GM04504 (cell line): ENCODE measurements at regions not wholly inside any gene's neighbourhood (a gene's known extent, or its start where the extent isn't known, plus 50 kb on each side); places are given as distances from the start of the nearest gene placed in this dataset.
A peak's percentile ranks its signal among the peaks of the same experiment; 100 is the strongest.

Source experiments
- DNase-seq: peaks from one replicate; pipeline ENCODE4 v3.0.0-alpha.2; 2012; ENCODE audit warnings: low read depth

DNA sequence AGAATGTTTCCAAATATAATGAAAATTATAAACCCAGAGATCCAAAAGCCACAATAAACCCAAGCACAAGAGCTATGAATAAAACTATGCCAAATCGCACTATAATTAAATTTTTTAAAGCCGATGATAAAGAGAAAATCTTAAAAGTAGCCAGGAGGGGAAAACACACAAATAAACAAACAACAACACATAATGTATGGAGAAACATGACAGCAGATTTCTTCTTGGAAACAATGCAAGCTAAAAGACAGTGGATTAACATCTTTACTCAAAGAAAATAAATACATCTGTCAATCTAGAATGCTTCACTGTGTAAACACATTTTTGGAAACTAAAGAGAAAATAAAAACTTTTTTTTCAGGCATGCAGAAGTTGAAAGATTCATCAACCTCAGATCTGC lies 53.0 kb upstream of the SMOX start:
- DNase-seq = no peak

DNA sequence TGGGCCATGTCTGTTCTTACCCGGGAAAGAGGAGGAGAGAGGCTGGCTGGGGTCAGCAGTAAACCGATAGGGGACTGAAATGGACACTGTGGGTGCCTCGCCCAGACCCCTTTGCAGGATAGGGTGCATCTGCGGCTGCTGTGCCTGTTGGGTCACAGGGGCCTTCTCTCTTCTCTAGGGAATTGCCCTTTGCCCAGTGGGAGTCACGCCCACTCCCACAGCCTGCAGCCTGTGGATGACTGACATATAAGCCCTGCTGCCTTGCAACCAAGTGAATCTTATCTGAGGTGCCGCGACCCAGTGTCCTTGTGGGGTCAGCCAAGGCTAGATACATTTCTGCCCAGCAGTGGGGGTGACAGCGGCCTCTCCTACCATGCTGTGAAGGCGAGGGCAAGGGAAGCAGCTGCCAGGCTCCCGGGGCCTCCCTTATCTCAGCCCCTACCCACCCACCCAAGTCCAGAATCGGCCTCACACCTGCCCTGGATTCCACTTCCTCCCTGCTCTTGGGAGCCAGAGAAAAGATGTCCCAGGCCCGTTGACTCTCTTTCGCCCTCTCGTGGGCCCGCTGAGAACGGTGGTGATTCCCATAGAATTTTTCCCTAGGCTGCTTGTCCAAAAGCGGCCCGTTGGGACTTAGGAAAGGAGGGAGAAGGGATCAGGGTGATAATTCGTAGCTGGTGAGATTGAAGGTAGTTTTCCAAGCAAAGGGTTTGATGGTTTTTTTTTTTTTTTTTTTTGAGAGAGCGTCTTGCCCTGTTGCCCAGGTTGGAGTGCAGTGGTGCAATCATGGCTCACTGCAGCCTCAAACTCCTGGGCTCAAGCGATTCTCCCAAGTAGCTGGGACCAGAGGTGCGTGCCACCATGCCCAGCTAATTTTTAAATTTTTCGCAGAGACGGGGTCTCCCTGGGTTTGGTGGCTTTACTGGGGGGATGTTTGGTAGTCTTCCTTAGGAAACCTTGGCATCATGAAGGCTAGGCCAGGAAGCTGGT lies 56.8 kb upstream of the SMOX start:
- DNase-seq = no peak

DNA sequence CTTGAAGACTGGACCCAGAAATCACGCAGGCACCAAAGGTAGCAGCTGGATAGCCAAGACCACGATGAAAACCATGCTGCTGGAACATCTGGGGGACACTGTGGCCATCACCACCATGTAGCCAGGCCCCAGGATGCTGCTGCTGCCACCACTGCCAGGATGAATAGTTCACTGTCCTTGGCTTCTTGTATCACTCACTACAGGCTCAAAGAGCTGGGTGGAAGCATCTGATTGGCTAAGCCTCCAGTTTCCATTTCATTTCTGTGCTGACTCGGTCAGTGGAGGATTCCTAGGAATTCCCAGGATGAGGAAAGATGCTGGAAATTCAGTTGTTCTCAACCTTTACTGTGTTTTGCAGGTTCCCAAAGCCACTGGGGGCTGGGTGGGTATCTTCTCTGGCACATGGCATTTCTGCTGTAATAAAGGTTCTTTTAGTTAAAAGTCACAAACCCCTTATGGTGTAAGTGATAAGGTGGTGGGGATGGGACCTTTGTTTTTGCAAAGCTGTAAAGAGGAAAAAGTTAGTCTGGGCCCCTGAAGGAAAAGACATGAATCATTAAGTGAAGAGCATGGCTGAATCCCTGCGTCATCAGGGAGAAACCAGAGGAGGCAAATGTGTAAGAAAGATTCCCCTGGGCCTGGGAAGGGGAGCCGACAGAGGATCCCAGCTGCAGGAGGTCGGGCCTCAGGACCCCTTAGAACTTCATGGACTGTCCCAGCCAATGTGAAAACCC lies 57.7 kb upstream of the SMOX start:
- DNase-seq = peak; percentile 62

DNA sequence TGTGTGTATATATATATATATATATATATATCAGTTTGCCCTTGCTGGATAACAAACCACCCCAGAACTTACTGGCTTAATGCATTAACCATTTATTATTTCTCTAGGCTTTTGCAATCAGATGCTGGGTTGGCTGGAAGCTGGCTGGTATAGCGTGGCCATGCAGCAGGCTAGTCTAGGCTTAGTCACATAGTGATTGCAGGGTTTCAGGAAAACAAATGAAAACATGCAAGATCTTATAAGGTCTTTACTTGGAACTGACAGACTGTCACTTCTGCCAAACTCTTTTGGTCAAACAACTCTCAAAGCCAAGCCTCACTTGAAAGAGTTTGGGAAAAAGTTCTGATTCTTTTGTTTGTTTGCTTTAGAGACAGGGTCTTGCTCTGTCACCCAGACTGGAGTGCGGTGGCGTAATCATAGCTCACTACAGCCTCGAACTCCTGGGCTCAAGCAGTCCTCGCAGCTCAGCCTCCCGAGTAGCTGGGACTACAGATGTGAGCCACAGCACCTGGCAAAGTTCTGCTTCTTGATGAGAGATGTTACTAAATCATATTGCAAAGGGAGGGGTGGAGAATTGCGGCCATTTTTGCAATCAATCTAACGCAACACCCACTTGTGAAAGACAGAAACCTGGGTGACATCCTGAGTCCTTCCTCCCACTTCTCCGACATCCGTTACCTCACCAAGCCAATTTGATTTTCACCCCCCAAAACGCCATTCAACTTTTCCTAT lies 58.7 kb upstream of the SMOX start:
- DNase-seq = no peak

DNA sequence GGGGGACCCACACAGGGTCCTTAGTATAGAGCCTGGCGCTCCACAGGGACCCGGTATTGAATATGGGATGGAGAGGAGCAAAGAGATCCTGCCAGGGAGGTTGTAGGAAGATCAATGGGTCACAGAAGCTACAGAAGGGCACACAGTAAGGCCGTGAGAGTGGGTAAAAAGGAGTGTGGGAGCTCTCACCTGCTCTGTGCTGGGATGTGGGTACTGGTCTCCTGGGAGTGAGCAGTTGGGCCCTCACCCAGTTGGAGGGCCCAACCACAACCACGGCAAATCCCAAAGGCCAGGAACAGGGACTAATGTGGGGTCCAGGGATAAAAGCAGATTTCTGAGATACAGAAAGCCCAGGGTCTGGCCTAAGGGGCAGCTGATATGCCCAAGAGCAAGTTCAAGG lies 59.9 kb upstream of the SMOX start:
- DNase-seq = no peak

DNA sequence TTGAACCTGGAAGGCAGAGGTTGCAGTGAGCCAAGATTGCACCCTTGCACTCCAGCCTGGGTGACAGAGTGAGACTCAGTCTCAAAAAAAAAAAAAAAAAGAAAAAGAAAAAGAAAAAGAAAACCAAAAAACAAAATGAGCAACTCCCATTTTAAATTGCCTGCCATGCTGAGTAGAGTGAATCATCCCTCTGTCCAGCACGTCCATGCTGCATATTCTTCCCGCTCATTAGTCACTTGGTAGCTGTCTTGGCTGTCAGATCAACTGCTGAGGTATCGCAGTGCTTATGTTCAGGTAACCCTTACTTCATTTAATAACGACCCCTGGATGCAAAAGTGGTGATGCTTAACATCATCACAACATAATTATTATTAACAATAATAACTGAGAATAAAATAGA lies 60.7 kb upstream of the SMOX start:
- DNase-seq = no peak

DNA sequence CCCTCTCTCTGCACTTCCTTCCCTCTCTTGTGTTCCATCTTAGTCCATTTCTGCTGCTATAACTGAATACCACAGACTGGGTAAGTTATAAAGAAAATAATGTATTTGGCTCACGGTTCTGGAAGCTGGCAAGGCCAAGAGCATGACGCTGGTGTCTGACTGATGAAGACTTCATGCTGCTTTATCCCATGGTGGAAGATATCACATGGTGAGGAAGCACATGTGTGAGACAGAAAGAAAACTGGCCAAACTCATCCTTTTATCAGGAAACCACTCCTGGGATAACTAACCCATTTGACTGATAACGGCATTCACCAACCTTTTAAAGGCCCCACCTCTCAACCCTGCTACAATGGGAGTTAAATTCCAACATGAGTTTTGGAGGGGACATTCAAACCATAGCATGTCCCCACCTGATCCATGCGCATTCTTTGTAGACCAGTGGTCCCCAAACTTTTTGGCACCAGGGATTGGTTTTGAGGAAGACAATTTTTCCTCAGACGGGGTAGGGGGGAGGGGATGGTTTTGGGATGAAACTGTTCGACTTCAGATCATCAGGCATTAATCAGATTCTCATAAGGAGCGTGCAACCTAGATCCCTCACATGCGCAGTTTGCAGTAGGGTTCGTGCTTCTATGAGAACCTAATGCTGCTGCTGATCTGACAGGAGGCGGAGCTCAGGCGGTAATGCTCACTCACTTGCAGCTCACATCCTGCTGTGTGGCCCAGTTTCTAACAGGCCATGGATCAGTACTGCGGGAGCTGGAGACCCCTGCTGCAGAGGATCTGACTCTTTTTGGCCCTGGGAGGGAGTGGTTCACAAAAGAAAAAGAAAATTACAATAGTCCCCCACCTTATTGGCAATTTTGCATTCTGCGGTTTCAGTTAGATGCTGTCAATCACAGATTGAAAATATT lies 61.6 kb upstream of the SMOX start:
- DNase-seq = no peak

DNA sequence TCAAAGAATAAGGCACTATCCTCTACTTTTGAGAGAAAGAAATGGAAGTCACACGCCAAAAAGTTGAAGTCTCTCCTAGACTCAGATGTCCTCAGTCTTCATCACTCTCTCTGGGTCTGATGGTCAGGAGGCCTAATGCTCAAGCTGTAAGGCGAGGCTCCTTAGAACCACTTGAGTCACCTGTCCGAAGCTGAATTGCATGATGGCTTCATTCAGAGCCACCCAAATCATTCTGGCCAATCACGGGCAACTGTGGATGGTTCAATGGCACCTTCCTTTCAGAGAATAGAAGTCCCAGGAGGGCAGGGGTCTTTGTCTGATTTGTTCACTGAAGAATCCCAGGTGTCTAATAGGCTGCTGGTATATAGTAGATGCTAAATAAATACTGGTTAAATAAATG lies 63.9 kb upstream of the SMOX start:
- DNase-seq = no peak

DNA sequence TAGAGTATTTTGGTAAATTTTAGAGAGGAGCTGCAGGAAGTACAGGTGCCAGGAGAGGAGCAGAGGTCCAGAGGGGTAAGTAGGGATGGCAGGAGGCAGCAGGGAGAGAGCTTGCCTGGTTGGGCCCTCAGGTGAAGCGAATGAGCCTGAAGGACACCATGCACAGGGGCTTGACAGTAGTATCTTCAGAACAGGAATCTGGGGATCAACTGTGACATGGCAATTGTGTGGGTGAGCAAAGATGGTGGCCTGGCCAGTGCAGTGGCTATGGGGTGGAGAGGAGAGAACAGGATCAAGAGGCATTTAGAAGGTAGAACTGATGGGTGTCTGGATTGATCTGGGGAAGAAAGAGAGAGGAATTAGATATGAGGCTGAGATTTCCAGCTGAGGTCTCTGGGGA lies 64.5 kb upstream of the SMOX start:
- no peak for DNase-seq

DNA sequence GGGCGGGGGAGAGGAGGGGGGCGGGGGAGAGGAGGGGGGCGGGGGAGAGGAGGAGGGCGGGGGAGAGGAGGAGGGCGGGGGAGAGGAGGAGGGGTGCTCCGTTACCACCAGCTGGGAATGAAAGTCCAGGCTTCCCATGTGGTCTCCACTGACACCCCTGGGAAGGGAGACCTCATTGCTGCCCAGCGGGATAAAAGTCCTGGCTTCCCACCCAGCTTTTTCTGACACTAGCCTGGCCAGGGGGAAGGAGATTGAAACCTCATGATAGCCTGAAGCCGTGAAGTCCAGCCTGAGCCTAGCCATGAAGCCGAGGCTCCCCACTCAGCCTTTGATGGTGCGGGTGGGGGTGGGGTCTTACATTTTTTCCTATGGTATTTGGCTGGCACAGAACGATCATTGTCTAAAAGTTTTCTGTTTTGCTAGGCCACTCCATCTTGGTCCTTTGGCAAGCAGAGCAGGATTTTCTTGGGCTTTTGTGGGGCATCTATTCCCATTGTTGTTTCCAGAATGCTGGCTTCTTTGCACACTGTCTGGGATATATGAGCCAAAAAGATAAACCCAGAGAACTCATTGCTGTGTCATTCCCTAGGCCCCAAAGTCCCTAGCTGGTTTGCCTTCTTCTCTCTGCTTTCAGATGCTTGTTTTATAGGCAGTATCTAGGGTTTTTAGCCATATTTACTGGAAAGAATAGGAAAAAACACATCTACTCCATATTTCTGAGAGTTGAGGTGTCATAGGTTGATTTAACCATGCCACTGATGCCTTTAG lies 65.3 kb upstream of the SMOX start:
- no peak for DNase-seq

DNA sequence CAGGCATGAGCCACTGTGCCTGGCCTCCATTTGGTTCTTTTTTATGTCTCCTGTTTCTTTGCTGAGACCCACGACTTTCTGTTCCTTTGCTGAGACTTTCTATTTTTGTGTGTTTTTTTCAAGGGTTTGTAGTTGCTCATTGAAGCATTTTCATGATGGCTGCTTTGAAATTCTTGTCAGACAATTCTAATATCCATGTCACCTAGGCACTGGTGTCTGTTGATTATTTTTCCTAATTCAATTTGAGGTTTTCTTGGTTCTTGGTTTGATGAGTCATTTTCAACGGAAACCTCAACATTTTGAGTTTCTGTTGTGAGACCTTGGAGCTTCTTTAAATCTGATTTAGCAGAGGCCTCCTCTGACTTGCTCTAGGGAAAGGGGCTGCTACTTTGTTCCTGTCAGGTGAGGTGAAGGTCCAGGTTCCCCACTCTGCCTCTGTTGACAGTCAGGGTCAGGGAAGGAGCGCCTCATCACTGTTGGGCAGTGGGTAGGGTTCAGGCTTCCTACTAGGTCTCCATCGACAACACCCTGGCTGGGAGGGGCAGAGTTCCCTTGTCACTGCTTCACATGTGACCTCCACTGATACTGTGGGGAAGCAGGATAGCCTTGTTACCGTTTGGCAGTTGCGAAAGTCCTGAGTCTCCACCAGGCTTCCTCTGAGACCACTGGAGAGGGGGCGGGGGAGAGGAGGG lies 66.1 kb upstream of the SMOX start:
- DNase-seq = no peak

DNA sequence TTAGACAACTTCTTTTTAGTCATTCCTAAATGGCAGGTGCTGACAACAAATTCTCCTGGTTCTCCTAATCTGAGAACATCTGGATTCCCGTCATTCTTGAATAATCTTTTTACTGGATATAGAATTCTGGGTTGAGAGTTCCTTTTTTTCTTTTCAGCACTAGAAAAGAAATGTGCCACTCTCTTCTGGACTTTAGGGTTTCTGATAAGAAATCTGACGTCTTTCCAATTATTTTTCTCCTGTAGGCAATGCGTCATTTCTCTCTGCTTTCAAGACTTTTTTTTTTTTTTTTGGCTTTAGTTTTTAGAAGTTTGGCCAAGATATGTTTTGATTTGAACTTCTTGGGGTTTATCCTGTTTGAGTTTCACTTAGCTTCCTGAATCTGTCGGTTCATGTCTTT lies 66.1 kb upstream of the RNF24 start:
- DNase-seq = no peak

DNA sequence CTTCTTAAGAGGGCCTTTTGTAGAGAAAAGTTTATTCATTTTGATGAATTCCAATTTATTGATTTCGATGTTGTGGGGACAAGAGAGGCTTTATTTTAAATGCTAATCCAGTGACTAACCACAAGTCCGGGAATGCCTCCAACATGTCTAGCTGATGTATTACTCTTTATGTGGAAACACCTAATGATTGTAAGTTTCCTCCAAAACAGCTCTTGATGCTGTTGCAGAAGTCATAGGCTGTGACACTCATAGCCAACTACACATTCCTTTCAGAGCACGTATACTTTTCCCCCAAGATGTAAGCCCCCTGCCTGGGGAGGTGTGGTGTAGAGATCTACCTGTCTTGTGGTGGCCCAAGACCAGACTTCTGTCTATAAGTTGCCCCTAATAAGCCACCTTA lies 61.3 kb upstream of the RNF24 start:
- DNase-seq = peak; percentile 82

DNA sequence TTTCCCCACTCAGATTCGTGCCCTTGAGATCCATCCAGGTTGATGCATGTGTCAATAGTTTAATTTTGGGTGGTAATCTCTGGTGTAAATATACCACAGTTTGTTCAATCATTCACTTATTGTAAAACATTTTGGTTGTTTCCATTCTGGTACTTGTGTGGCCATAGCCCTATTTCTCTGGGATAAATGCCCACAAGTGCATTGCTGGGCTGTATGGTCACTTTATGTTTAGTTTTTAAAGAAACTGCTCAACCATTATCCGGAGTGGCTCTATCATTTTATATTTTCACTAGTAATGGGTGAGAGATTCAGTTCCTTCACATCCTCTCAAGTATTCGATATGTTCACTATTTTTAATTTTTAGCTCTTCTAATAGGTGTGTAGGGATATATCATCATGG lies 60.7 kb upstream of the RNF24 start:
- DNase-seq = no peak

DNA sequence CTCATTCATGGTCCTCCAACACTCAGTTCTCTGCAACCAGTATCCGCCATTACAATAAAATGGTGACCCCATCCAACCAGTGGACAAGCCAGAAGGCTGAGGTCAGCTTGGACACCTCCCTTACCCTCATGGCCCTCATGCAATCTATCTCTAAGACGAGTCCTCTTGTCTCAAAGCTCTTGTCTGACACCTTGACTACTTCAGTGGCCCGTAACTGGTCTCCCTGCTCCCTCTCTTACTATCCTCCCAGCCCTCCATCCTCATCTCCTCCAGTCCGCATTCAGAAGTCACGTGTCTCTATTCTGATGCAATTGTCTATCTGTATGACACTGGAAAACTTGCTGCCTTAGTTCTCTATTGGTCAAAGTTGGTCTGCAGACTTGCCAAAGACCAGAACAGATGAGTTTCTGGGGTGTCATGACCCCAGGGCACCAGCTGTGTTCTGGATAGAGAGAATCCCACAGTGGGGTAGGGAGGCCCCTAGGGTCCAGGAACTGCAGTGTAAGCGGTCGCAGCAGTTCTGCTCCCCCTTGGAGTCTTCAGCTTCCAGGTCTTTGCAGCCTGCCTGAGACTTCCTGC lies 59.6 kb upstream of the RNF24 start:
- no peak for DNase-seq

DNA sequence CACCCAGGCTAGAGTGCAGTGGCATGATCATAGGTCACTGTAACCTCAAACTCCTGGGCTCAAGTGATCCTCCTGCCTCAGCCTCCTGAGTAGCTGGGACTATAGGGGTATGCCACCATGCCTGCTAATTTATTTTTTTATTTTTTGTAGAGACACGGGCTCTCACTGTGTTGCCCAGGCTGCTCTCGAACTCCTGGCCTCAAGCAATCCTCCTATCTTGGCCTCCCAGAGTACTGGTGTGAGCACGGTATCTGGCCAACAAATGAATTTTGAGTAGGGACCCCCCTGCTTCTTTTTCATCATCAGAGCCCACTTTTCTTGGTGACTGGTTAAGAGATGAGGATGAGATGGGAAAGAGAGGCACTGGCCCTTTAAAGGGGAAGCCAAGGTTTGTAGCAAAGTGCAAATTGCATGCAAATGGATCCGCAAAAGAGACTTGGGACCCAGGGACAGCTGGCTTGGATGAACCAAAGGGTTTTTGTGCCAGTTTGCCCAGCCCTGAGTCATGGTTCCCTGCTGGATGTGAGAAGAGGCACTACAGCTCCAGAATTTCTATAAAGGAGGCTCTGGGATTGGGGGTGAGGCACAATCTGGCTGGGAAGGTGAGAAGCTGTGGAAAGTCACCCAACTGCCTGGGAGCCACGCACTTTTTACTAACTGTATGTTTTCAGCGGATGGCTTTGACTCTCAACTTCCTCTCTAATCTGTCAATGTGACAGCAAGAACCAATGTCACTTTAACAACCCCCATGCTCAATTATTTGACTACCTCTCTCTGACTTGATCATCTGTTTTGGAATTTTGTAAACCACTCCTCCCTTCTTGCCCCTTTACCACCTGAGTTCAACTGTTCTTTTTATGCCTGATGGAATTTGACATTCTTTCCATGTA lies 58.7 kb upstream of the RNF24 start:
- no peak for DNase-seq

DNA sequence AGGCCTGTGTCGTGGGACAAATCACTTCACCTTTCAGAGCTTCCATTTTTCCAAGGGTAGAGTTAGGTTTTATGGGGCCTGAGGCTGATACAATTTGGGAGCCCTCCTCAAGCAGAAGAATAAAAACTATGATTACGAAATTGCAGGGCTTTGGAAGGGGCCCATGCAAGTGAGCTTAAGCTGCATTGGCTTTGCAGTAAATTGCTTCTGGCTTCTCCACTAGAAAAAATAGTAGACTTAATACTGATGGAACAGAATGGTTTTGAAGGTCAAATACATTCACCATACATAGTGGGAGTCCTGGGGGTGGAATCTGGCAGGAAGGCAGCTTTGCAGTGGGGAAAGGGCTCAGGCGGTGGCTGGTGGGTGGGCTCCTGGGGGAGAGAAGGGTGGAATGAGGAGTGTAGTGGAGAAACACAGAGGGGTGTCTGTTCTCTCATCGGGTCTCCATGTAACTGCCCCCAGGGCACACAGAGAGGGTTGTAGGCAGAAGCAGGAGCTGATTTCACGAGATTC lies 55.9 kb upstream of the RNF24 start:
- DNase-seq = no peak

DNA sequence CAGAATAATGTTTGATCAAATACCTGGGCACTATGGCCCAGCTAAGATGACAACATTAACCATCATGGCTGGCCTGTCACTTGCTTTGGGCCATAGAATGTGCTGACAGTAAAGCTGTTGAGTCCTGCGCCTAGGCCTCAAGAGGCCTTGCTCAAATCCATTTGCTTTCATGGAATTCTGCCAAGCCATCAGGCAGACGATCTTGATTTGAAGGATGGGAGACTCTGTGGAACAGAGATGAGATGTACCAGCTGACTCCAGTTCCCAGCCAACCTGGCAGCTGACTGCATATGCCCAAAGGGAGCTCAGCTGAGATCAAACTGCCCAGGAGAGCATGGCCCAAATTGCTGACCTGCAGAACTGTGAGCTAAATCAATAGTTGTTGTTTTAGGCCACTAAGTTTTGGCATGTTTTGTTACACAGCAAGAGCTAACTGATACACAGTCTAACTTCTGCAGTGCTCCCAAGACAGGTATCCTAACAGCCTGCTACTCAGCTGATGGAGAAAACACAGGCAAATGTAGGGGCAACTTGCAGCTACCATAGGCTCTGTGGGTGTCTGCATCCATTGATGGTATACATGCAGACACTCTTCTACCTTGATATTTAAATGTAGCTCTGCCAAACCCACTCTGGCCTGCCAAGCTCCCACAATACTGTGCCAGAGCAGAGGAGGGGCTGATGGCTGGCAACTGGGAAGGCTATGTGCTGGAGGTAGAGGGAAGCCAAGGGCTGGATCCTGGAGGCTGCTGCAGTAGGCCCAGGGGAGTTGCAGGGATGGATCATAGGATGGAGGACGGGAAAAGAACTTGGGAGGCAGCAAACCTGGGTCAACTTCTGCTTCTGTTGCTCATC lies 55.2 kb upstream of the RNF24 start:
- DNase-seq = no peak
